CD4-positive, alpha-beta T cell treated with Interferon gamma for 1 hour (primary cell): ENCODE measurements at regions not wholly inside any gene's neighbourhood (a gene's known extent, or its start where the extent isn't known, plus 50 kb on each side); places are given as distances from the start of the nearest gene placed in this dataset.
"Not testable (repeated sequence)": the region's sequence is repeated elsewhere in the genome, so short reads cannot be mapped to it uniquely, and the experiment has no call there.

Source experiments
- DNase-seq: peaks from one replicate; pipeline ENCODE4 v3.0.0-alpha.2; 2020

GRCh38 chr16:58824201-58824600 is 90.1 kb upstream of the GOT2 start:
- no peak for DNase-seq

DNA sequence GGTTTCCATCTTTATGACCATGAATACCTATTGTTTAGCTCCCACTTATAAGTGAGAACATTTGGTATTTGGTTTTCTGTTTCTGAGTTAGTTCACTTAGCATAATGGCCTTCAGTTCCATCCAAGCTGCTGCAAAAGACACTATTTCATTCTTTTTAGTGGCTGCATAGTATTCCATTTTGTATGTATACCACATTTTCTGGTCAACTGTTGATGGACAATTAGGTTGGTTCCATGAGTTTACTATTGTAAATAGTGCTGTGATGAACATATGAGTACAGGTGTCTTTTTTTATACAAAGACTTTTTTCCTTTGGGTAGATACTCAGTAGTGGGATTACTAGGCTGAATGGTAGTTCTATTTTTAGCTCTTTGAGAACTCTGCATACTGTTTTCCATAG is 87.8 kb upstream of the GOT2 start:
- DNase-seq: no peak

DNA sequence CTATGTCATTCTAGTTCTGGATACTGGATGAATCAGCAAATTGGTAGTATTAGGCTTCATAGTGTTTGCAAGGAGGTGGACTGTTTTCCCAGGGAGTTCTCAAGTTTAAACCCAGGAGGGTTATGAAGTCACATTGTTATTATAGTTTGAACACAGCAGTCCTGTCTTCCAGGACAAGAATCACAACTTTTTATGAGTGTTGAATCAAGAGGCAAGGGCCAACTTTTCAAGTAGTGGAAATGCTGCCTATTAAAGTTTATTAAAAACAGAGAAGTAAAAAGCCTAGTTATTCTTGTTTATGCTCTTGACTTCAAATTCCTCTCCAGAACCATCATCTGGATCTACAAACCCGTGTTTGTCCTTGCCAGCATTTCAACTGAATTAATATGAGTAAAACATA is 86.3 kb upstream of the GOT2 start:
- DNase-seq: no peak

- DNase-seq: no peak
Observed at GRCh38 chr16:58815181-58815888, 81.2 kb upstream of the GOT2 start.

DNA sequence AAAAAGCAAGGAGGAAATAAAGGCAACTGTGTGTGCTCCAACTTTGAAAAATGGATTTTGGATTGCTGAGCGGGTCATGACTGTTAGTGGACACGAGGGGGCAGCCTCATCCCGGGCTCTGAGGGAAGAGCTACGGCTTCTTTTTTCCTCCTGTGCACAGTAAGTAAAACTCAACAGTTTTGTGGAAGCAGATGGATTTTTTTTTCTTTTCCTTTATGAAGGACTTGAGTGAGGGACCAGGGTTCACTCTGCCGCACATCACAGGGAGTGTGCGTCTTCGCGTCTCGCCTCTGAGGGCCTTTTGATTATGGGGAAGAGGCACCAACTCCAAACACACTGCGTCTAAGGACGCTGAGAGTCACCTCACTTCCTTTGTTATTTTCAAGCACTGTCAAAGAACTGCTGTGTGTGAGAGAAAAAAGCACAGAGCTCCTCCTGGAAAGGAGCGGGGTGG is 80.3 kb upstream of the GOT2 start:
- peak; percentile 4 for DNase-seq

GRCh38 chr16:58809213-58809612 is 75.1 kb upstream of the GOT2 start:
- no peak for DNase-seq

DNA sequence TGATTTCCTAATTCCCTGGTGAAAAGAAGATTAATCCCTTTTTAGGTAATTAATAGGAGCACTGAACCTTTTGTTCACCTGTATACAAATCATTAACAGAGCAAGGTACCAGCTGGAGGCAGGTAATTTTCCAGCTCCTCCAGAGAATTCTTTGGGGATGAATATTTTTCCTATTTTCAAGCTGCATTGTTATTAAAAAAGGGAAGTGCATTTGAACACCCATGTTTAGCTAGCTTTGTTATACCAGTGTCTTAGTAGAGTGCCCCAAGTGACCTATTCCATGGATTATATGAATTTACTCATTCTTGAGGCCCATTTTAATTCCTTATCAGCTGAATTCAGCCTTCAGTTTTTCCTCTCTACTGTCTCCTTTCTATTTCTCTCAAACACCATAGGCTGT is 73.2 kb upstream of the GOT2 start:
- no peak for DNase-seq

DNA sequence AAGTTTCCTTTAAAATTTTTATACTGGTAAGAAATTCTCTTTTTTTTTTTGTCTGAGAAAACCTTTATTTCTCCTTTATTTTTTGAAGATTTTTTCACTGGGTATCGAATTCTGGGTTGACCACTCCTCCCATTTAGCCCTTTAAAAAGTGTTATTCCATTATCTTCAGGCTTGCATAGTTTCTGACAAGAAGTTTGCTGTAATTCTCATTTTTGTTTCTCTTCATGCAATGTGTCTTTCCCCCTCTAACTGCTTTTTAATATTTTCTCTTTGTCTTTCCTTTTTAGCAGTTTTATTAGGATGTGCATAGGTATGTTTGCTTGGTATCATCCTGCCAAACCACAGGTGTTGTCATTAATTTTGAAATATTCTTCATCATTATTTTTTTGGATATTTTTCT is 67.7 kb upstream of the GOT2 start:
- no peak for DNase-seq

DNA sequence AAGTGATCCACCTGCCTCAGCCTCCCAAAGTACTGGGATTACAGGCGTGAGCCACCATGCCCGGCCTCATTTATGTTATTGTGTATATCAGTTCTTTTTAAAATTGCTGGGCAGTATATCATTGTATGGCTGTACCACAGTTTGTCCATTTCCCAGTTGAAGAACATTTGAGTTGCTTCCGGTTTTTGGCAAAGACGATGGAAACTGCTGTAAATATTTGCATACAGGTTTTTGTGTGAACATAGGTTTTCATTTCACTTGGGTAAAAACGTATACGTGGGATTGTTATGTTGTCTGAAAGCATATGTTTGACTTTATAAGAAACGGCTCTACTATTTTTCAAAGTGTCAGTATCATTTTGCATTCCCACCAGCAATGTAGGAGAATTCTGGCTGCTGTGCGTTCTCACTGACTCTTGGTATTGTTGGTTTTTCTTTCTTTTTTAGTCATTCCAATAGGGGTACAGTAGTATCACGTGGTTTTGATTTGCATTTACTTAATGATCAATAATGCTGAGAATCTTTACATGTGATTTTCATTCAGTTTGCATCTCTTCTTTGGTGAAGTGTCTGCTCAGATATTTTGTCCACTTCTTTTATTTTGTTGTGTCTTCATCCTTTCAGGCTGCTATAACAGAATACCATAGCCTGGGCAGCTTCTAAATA is 63.2 kb upstream of the GOT2 start:
- DNase-seq: no peak

DNA sequence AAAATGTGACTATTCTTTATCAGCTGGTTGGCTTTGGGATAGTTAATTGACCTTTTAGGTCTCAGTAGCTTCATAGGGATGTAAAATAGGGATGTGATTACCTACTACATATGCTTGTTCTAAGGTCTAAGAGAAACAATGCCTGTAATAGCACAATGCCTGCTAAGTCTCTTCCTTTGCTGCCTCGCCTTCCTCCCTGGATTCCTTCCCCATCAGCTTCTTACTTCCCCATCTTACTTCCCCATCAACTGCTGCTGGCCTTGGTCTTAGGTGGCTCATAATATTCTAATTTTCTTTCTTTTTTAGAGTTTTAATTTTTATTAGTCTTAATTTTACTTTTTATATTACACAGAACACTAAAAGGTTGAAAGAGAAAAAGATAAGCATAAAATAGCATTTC is 59.2 kb upstream of the GOT2 start:
- DNase-seq: no peak

DNA sequence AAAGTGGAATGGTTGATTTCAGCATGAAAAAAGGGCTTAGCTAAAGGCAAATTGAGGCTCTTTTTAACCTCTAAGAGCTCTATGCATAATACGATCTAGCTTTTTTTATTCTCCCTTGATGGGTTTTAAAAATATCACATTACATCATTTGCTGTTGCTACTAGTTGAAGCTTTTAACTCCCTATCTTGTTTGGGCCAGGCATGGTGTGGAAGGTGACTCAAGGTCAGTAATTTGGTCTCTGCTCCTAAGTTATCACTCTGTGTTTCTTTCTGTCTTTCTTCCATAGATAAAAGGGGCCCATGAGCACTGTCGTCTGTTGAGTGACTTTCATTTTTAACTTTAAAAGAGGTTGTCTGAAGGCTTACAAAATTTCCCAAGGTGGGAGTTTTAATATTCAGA is 58.1 kb upstream of the GOT2 start:
- no peak for DNase-seq

DNA sequence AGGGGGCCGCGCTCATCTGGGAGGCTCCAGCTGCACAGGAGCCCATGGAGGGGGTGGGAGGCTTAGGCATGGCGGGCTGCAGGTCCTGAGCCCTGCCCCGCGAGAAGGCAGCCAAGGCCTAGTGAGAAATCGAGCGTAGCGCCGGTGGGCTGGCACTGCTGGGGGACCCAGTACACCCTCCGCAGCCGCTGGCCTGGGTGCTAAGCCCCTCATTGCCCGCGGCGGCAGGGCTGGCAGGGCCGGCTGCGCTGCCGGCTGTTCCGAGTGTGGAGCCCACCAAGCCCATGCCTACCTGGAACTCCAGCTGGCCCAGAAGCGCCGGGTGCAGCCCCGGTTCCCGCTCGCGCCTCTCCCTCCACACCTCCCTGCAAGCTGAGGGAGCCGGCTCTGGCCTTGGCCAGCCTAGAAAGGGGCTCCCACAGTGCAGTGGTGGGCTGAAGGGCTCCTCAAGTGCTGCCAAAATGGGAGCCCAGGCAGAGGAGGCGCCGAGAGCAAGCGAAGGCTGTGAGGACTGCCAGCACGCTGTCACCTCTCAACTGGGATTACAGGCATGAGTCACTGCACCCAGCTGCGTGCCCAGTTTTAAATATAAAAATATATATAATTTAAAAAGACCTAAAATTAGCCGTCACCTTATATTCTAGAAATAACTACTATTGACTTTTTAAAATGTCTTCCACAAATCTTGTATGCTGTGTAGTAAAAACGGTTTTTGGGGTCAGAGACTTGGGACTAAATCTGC is 56.9 kb upstream of the GOT2 start:
- not testable (repeated sequence) for DNase-seq

DNA sequence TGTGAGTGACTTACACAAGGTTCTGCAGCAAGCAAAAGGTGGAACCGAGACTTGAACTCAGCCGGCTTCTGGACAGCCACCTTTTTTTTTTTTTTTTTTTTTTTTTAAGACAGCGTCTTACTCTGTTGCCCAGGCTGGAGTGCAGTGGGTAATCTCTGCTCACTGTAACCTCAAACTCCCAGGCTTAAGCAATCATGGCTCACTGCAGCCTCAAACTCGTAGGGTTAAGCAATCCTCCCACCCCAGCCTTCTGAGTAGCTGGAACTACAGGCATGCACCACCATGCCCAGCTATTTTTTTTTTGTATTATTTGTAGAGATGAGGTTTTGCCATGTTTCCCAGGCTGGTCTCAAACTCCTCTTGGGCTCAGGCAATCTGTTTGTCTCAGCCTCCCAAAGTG is 55.2 kb upstream of the GOT2 start:
- no peak for DNase-seq
